ENCODE measurements at regions not wholly inside any gene's neighbourhood (a gene's known extent, or its start where the extent isn't known, plus 50 kb on each side); places are given as distances from the start of the nearest gene placed in this dataset.
"Not testable (repeated sequence)": the region's sequence is repeated elsewhere in the genome, so short reads cannot be mapped to it uniquely, and the experiment has no call there.

GRCh38 chr13:44652168-44652567 is 76.0 kb upstream of the TSC22D1 start:
- no peak for DNase-seq

DNA sequence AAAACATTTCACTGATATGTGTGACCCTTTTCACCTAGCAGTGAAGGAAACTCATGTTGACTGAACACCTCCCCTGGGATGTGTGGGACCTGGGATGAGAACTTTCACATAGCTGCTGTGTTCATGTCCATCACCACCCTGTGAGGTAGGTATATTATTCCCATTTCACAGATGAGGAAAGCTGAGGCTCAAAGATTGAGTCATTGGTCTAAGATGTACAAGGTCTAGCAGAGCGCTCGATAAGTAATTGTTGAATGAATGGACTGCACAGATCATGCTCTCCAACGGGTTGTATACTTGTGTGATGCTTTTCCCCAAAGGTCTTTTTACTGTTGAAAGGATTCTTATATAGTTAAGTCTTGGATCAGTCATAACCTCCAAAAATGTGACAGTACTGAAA is 75.6 kb upstream of the TSC22D1 start:
- DNase-seq = no peak

DNA sequence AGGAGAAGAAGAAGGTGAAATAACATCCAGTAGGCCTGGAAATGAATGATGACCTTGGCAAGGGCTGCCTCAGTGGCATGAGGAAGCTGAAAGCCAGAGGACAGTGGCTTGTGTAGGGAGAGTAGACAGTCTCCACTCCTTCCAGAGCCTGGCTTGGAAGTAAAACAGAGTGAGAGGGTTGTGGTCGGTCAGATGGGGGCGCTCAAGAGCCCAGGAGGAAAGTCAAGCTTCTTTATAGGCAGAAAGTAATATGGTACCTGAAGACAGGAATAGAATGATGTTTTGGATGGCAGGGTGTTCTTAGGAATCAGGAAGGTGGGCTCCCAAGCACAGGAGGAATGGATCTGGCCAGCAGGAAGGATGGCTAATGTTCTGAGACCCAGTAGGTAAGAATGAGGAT is 75.1 kb upstream of the TSC22D1 start:
- no peak for DNase-seq

DNA sequence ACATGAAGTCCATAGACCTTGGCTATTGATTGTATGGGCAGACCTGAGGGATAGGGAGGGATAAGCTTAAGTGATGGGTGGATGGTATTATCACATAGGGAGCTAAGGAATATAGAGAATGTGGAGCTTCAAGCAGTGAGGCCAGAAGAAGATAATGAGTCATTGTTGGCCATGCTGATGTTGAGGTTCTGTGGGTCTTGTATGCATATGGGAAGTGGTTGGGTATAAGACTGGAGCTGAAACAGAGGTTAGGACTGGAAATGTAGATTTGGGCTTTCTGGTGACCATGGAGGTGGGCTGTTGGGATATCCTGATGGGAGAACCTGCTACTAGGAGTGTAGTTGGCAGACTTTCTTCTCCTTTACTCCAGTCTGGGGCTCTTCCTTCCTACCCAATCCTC is 73.7 kb upstream of the TSC22D1 start:
- no peak for DNase-seq

DNA sequence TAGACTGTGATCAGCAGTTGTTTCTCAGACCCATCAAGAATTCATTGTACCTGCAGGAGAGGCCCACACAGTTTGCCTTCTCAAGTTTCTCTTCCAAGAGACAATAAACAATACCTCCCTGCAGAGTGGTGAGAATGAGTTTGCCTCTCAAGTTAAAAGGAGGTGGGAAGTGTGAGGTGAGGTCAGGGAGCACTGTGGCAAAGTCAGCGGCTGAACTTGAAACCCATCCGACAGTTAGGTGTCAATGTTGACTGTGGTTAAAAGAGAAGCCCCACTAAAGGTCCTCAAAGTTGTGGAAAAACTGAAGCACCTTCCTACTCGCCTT is 72.9 kb upstream of the TSC22D1 start:
- no peak for DNase-seq

- no peak for DNase-seq
These were observed 72.4 kb upstream of the TSC22D1 start for GRCh38 chr13:44648392-44649103.

DNA sequence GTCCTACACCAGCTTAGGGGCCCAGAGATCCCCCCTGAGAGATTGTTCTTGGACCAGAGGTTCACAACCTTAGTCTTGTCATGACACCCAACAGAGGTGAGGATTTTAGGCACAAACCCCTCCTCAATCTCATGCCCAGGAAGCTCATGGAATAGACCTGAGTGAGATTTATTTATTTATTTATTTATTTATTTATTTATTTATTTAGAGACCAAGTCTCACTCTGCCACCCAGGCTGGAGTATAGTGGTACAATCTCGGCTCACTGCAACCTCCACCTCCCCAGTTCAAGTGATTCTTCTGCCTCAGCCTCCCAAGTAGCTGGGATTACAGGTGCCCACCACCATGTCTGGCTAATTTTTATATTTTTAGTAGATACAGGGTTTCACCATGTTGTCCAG is 71.4 kb upstream of the TSC22D1 start:
- not testable (repeated sequence) for DNase-seq

GRCh38 chr13:44646044-44646443 is 69.9 kb upstream of the TSC22D1 start:
- no peak for DNase-seq

GRCh38 chr13:44643256-44643655 is 67.1 kb upstream of the TSC22D1 start:
- DNase-seq = no peak

GRCh38 chr13:44637581-44637980 is 61.5 kb upstream of the TSC22D1 start:
- DNase-seq = no peak

DNA sequence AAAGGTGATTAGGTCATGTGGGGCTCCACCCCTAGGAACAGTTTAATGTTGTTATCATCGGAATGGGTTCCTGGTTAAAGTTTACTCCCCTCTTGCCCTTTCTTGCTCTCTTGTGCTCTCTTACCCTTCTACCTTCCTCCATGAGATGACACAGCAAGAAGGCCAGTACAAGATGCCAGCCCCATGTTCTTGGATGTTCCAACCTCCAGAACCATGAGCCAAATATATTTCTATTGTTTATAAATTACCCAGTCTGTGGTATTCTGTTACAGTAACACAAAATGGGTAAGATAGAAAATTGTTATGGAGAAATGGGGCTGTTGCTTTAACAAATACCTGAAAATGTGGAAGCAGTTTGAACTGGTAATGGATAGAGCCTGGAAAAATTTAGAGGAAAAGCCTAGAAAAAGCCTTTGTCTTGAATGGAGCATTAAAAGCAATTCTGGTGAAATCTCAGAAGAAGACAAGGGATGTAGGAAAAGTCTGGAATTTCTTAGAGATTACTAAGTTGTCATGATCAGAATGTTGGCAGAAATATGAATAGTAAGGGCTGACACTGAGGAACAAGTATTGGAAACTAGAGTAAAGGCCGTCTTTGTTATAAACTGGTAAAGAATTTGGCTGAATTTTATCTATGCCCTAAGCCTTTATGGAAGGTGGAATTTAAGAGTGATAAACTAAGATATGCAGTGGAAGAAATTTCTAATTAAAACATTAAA is 53.5 kb upstream of the TSC22D1 start:
- no peak for DNase-seq

- DNase-seq = not testable (repeated sequence)
These were observed 52.7 kb upstream of the TSC22D1 start for GRCh38 chr13:44628826-44629225.

GRCh38 chr13:44627441-44627840 is 51.3 kb upstream of the TSC22D1 start:
- no peak for DNase-seq

DNA sequence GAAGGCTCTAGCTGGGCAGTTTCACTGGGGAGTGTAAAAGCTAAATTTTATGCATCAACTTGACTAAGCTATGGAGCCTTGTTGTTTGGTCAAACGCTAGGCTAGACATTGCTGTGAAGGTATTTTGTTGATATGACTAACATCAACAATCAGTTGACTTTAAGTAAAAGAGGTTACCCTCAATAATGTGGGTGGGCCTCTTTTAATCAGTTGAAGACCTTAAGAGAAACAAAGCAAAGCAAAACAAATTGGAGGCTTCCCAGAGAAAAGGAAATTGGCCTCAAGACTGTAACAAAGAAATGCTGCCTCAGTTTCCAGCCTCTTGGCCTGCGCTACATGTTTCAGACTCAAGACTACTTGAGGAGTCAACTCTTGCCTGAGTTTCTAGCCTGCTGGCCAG is 50.0 kb upstream of the TSC22D1 start:
- DNase-seq = no peak
